GM23338 (cell line): ENCODE measurements at regions not wholly inside any gene's neighbourhood (a gene's known extent, or its start where the extent isn't known, plus 50 kb on each side); places are given as distances from the start of the nearest gene placed in this dataset.
A peak's percentile ranks its signal among the peaks of the same experiment; 100 is the strongest.

ENCODE experiments used
- ATAC-seq: fragments of 200-7000 bp; cut with Tn5 transposase; 3 replicates; pipeline ENCODE4 v1.9.1; 2020
- DNase-seq: peaks from one replicate; pipeline ENCODE4 v3.0.0-alpha.2; 2015; ENCODE audit warnings: low spot score
- H2AFZ ChIP-seq: fragments of 200-600 bp; sonication (generic); 2 replicates; pipeline ENCODE4 v1.8.0; 2016; ENCODE audit warnings: antibody characterized with exemption, mild to moderate bottlenecking, moderate library complexity
- H3F3A ChIP-seq: fragments of 200-600 bp; sonication (generic); replicated peaks from 2 replicates; pipeline ENCODE4 v1.8.0; 2017; ENCODE audit warnings: antibody characterized with exemption, mixed run types, low read depth
- H3K27ac ChIP-seq: fragments of 200-600 bp; sonication (generic); 2 replicates; pipeline ENCODE4 v1.6.1; 2016; ENCODE audit warnings: low read depth
- H3K27me3 ChIP-seq: fragments of 200-600 bp; sonication (generic); 2 replicates; pipeline ENCODE4 v1.8.0; 2016; ENCODE audit warnings: mild to moderate bottlenecking, mixed run types, moderate library complexity; ENCODE audit not compliant: insufficient read depth
- H3K36me3 ChIP-seq: fragments of 200-600 bp; sonication (generic); 2 replicates; pipeline ENCODE4 v1.8.0; 2016; ENCODE audit warnings: mild to moderate bottlenecking; ENCODE audit not compliant: insufficient read depth
- H3K4me1 ChIP-seq: fragments of 200-600 bp; sonication (generic); 2 replicates; pipeline ENCODE4 v1.8.0; 2016; ENCODE audit warnings: mild to moderate bottlenecking, moderate library complexity; ENCODE audit not compliant: insufficient read depth
- H3K4me2 ChIP-seq: fragments of 200-600 bp; sonication (generic); 2 replicates; pipeline ENCODE4 v1.7.1; 2017; ENCODE audit warnings: mixed run types
- H3K4me3 ChIP-seq: fragments of 200-600 bp; sonication (generic); 2 replicates; pipeline ENCODE4 v1.6.1; 2016; ENCODE audit warnings: mixed run types
- H3K79me2 ChIP-seq: fragments of 200-600 bp; sonication (generic); replicated peaks from 2 replicates; pipeline ENCODE4 v1.8.0; 2017; ENCODE audit warnings: mild to moderate bottlenecking; ENCODE audit not compliant: insufficient read depth
- H3K9me2 ChIP-seq: fragments of 200-600 bp; sonication (generic); 2 replicates; pipeline ENCODE4 v1.8.0; 2017; ENCODE audit not compliant: insufficient read depth
- H4K20me1 ChIP-seq: fragments of 200-600 bp; sonication (generic); replicated peaks from 2 replicates; pipeline ENCODE4 v1.8.0; 2017; ENCODE audit warnings: mild to moderate bottlenecking; ENCODE audit not compliant: insufficient read depth
- H3K27ac Mint-ChIP-seq: 2 replicates; pipeline ENCODE4 v1.8.0; 2020; ENCODE audit warnings: inconsistent platforms, mild to moderate bottlenecking, moderate library complexity, mixed read lengths
- H3K27me3 Mint-ChIP-seq: 3 replicates; pipeline ENCODE4 v1.8.0; 2022; ENCODE audit warnings: low read depth, mild to moderate bottlenecking, moderate library complexity, mixed read lengths, inconsistent platforms; ENCODE audit not compliant: insufficient read depth, poor library complexity
- H3K36me3 Mint-ChIP-seq: 3 replicates; pipeline ENCODE4 v1.8.0; 2021; ENCODE audit warnings: low read depth, mild to moderate bottlenecking, inconsistent platforms, moderate library complexity, mixed read lengths
- H3K4me1 Mint-ChIP-seq: 3 replicates; pipeline ENCODE4 v1.8.0; 2020; ENCODE audit warnings: mild to moderate bottlenecking, inconsistent platforms, mixed read lengths
- H3K4me3 Mint-ChIP-seq: 3 replicates; pipeline ENCODE4 v1.8.0; 2021; ENCODE audit warnings: moderate library complexity, mild to moderate bottlenecking, inconsistent platforms, mixed read lengths
- H3K9me3 Mint-ChIP-seq: 3 replicates; pipeline ENCODE4 v1.8.0; 2020; ENCODE audit warnings: moderate library complexity, mild to moderate bottlenecking, inconsistent platforms, mixed read lengths
- CREB1 ChIP-seq: fragments of 250-450 bp; sonication (Bioruptor Pico); IDR thresholded peaks from 2 replicates; pipeline ENCODE4 v1.5.0; 2020; ENCODE audit warnings: low read depth, mild to moderate bottlenecking, moderate library complexity
- CTCF ChIP-seq, 2 experiments: fragments of 200-600 bp in 1 of 2; sonication (generic) in 1 of 2; conservative IDR thresholded peaks; 2 replicates each; pipeline versions ENCODE4 v1.5.1 to v1.6.1; 2016 to 2017; ENCODE audit warnings: antibody characterized with exemption in 2 of 2, low read depth in 2 of 2, mild to moderate bottlenecking in 2 of 2, moderate library complexity in 1 of 2
- EZH2phosphoT487 ChIP-seq: fragments of 200-600 bp; sonication (generic); IDR thresholded peaks from one replicate; pipeline ENCODE4 v1.8.1; 2018; ENCODE audit warnings: antibody characterized with exemption; ENCODE audit not compliant: unreplicated experiment
- JUNB ChIP-seq: IDR thresholded peaks from one replicate; pipeline ENCODE4 v1.6.1; 2016; ENCODE audit warnings: antibody characterized with exemption; ENCODE audit not compliant: unreplicated experiment
- NANOG ChIP-seq: IDR thresholded peaks from 2 replicates; pipeline ENCODE4 v1.6.1; 2016; ENCODE audit warnings: antibody characterized with exemption, borderline replicate concordance
- REST ChIP-seq: IDR thresholded peaks from one replicate; pipeline ENCODE4 v1.6.1; 2018; ENCODE audit warnings: antibody characterized with exemption; ENCODE audit not compliant: unreplicated experiment
- ZNF331 ChIP-seq: fragments of 250-450 bp; sonication (Bioruptor Pico); IDR thresholded peaks from 2 replicates; pipeline ENCODE4 v1.5.0; 2020; ENCODE audit warnings: low read depth, mild to moderate bottlenecking, moderate library complexity

DNA sequence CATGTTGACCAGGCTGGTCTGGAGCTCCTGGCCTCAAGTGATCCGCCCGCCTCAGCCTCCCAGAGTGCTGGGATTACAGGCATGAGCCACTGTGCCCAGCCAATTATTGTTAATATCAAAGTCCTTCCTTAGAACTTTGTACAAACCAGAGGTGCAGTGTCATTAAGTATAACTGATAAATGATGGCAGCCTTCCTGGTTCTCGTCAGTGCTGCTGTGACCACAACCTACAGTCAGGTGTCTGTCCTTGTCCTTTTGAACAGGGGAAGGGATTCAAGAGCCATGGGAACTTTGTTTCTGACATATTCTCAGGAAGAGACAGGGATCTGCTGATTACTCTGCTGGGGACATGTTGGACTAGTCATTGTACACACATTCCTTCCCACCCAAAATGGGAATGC is 103.2 kb upstream of the TIAM2 start:
- H3K27me3 Mint-ChIP-seq = peaks cover 4% of the 10 kb centered on the region
- Histone ChIP-seq H3K4me2 (no peak overlapping the region), H3K36me3 (no peaks in the 10 kb centered on the region), H3K27me3 (no peaks in the 10 kb centered on the region), H3K27ac (no peak overlapping the region; the same call in 1 of the 2 replicates), H3K9me2 (peaks cover 2% of the 10 kb centered on the region; the same call in 1 of the 2 replicates), H3F3A (peaks cover 10% of the 10 kb centered on the region; the same call in 1 of the 2 replicates), H3K4me3 (no peak overlapping the region), H3K4me1 (no peaks in the 10 kb centered on the region; the same call in none of the 2 replicates), H4K20me1 (no peaks in the 10 kb centered on the region; the same call in 1 of the 2 replicates), H3K79me2 (no peaks in the 10 kb centered on the region), H2AFZ (no peak overlapping the region)
- H3K36me3 Mint-ChIP-seq = no peaks in the 10 kb centered on the region
- H3K27ac Mint-ChIP-seq = no peak overlapping the region
- TF ChIP-seq NANOG = no peak
- DNase-seq = no peak
- no peak for ATAC-seq
- H3K4me1 Mint-ChIP-seq = peaks cover 9% of the 10 kb centered on the region
- no peak overlapping the region for H3K4me3 Mint-ChIP-seq
- no peaks in the 10 kb centered on the region for H3K9me3 Mint-ChIP-seq

GRCh38 chr6:154893917-154894316 is 101.2 kb upstream of the TIAM2 start:
- Mint-ChIP-seq H3K27ac (no peak overlapping the region), H3K9me3 (no peaks in the 10 kb centered on the region), H3K4me1 (peaks cover 9% of the 10 kb centered on the region), H3K27me3 (peaks cover 4% of the 10 kb centered on the region), H3K4me3 (no peak overlapping the region), H3K36me3 (no peaks in the 10 kb centered on the region)
- Histone ChIP-seq H3F3A (peaks cover 10% of the 10 kb centered on the region; the same call in 1 of the 2 replicates), H3K36me3 (no peaks in the 10 kb centered on the region), H3K4me3 (no peak overlapping the region), H3K9me2 (peaks cover 2% of the 10 kb centered on the region; the same call in 1 of the 2 replicates), H3K27ac (0 out of 2 replicates have a peak overlapping the region, but pooled peaks have one; percentile 3), H2AFZ (no peak overlapping the region), H3K4me1 (no peaks in the 10 kb centered on the region; the same call in none of the 2 replicates), H3K79me2 (no peaks in the 10 kb centered on the region), H3K4me2 (no peak overlapping the region), H4K20me1 (peaks cover under 1% of the 10 kb centered on the region; the same call in 1 of the 2 replicates), H3K27me3 (no peaks in the 10 kb centered on the region)
- no peak for DNase-seq
- ATAC-seq = no peak
- no peak for TF ChIP-seq CREB1

- Histone ChIP-seq H2AFZ (no peak overlapping the region), H3K27ac (peak overlapping the region; percentile 45; the same call in 1 of the 2 replicates), H3K79me2 (no peaks in the 10 kb centered on the region), H4K20me1 (peaks cover 6% of the 10 kb centered on the region; the same call in 1 of the 2 replicates), H3K4me3 (no peak overlapping the region), H3F3A (peaks cover 10% of the 10 kb centered on the region; the same call in 1 of the 2 replicates), H3K9me2 (peaks cover 2% of the 10 kb centered on the region; the same call in 1 of the 2 replicates), H3K36me3 (no peaks in the 10 kb centered on the region), H3K4me2 (no peak overlapping the region), H3K4me1 (no peaks in the 10 kb centered on the region; the same call in none of the 2 replicates), H3K27me3 (no peaks in the 10 kb centered on the region)
- Mint-ChIP-seq H3K4me1 (peaks cover 8% of the 10 kb centered on the region), H3K27ac (no peak overlapping the region), H3K9me3 (no peaks in the 10 kb centered on the region), H3K27me3 (peaks cover 3% of the 10 kb centered on the region), H3K4me3 (no peak overlapping the region), H3K36me3 (no peaks in the 10 kb centered on the region)
- DNase-seq (no peak), ATAC-seq (no peak)
- TF ChIP-seq JUNB (no peak), CTCF (conservative IDR thresholded peaks at IDR 0.05; ENCODE audit: low read depth in 2 of 2) (no peak), ZNF331 (no peak), REST (no peak), EZH2phosphoT487 (no peak)
These were observed 100.2 kb upstream of the TIAM2 start for GRCh38 chr6:154894902-154895301.
